HG03558 (cell line): ENCODE measurements at regions not wholly inside any gene's neighbourhood (a gene's known extent, or its start where the extent isn't known, plus 50 kb on each side); places are given as distances from the start of the nearest gene placed in this dataset.
"Not testable (repeated sequence)": the region's sequence is repeated elsewhere in the genome, so short reads cannot be mapped to it uniquely, and the experiment has no call there.

Source experiments
- ATAC-seq: cut with Tn5 transposase; IDR thresholded peaks from one replicate; pipeline ENCODE4 v1.9.1; 2021; ENCODE audit warnings: moderate number of reproducible peaks; ENCODE audit not compliant: unreplicated experiment; ENCODE audit errors: extremely low read depth

DNA sequence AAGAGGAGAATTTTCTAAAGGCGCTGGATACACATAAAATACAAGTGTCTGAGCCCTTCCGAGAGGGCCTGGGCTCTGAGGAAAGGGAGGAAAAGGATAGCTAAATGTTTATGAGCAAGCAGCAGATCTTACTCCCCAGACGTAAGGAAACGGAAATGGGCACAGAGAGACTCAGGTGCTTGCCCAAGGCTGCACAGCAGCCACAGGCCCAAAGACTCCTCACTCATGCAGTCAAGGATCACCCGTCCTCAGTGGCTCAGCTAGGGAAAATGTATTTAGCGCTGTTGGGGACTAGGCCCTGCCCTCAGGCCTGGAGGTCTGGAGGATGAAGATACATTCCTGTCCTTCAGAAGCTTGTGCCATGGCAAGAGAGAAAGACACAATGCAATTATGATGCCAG lies 107.2 kb upstream of the SYT13 start:
- no peak for ATAC-seq

DNA sequence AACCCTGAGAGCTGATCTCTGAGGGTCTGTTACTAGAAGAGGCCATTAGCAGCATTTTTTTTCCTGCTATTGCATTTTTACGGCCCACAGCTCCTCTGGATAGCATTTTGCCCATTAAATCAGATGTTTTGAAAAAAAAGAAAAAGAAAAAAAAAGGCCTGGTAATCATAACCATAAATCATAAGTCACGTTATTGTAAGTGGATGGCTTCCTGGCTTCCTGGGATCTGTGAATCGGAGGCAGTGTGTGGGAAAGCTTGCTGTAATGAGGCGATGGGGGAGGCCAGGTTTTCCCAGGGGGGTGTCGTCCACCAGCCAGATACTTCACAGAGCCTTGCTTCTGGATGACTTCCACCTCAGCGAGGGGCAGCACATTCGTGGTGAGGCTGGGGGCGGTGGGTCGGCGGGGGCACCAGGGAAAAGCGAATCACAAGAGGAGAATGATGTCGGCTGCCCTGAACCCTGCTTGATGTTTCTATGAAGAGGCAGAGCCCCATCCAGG lies 106.5 kb upstream of the SYT13 start:
- no peak for ATAC-seq

DNA sequence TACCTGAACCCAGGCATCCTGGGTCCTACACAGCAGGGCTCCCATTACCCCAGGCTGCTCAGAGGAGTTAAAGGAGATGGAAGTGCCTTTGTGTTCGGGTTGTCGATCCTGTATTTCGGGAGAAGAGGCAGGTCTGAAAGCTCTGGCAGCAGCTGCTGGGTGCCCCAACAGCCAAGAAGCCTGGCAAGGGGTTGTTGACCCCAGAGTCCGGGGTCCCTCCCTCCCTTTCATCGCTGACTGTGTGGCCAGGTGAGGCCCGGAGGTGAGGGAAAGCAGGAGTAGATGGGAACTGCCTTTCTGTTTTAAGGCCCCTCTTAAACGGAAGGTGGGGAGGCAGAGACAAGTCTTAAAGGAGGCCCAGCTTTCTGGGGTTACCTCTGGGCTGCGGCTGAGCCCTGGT lies 106.0 kb upstream of the SYT13 start:
- no peak for ATAC-seq

DNA sequence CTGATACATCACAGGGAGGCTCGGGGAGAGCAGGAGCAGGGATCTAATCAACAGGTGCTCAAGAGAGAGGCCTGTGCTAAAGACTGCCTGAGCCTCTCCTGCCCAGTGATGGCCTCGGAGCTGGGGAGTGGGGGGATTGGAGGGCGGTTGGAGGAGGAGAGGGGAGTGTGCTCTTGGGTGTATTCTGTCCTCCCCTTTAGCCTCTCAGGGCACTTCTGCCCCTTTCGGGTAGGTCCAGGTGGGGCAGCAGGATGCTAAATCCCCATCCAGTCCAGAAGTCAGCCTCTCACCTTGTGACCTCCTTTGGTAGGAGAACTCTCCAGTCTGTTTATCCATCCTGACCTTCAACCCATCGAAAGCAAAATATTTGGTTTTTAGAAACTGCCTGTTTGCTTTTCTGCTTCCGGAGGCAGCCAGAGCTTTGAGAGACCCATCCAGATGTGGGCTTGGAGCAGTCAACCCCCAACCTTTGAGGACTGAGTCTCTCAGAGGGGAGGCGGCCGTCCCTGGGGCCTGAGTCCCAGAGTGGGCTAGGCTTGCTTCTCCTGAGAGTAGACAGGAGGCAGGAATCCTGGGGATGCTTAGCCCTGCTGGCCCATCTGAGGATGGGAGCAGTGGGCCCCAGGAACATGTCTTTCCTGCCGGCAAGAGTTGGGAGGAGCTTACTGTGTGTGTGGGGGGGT lies 105.2 kb upstream of the SYT13 start:
- no peak for ATAC-seq

DNA sequence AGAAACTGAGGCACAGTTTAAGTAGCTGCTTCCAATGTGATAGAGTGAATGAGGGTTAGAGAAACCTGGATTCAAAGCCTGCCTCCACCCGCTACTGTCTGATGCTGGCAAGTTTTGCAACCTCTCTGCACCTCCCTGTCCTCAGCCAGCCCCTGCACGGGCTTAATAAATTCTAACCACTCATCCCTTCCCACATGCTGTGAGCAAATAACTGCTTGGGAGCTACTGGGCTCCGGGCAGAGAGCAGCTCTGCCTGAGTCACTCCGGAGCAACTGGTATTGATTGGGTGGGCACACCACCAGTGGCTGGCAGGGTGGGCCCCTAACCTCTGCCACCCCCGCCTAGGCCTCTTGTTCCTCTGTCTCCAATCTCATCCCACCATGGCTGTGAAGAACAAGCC lies 104.3 kb upstream of the SYT13 start:
- ATAC-seq = no peak

DNA sequence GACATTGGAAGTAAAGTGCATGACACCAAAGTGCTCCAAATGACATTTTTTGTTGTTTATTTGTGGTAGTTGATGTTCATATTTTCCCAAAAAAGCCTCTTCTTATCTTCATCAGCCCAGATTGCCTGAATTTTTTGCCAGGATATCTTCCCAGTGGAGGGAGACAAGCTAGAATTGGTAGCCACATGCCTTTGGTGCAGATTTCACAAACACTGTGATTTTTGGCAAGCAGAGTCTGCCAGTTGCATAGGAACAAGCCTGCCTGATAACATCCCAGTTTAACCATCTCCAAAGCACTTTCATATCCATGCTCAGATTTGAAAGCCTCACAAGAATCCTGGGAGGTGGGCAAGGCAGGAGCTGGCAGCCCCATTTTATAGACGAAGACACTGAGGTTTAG lies 102.3 kb upstream of the SYT13 start:
- no peak for ATAC-seq

DNA sequence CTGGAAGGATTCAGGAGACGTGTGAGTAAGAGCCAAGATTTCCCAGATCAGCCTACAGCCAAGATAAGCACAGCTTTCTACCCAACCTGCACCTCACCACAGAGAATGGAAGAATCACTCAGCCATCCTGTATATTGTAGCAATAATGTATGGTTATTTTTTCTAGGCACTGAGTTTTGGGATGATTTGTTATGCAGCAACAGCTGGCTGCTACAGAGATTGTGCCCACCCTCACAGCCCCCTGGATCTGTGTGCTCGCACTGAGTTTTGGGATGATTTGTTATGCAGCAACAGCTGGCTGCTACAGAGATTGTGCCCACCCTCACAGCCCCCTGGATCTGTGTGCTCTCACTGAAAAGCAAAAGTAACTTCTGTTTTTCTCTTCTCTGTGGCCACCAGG lies 101.7 kb upstream of the SYT13 start:
- not testable (repeated sequence) for ATAC-seq

DNA sequence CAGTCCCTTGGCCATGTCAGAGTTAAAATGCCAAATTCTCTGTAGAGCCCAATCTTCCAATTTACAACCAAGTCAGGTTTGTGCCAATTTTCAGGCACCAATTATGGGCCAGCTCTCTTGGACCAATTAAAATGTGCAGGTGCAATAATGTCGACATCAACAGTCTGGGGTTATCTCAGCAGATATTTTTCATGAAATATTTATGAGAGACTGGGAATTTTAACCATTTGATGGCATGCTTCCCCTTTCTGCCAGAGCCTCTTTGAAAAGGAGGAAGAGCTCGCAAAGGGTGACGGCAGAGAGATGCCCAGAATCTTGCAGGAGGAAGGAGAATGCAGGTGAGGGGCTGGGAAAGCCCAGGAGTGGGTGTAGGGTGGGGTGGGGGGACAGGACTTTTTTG lies 100.8 kb upstream of the SYT13 start:
- ATAC-seq = no peak

DNA sequence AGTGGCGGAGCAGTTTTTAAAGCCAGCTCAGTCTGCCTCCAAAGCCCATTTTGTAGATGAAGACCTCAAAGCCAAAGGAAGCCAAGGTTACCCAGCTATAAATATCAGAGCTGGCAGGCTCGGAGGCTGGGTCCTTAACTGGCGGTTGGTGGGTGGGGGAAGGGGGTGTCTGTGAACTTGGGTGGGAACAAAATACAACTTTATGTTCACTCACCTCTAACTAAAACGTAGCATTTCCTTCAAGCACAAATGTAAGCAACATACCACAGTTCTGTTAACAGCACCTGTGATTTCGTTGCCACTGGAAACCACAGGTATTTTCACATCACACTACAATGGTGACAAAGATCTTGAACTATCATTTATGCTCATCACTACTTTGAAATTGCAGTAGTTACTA lies 99.7 kb upstream of the SYT13 start:
- no peak for ATAC-seq

DNA sequence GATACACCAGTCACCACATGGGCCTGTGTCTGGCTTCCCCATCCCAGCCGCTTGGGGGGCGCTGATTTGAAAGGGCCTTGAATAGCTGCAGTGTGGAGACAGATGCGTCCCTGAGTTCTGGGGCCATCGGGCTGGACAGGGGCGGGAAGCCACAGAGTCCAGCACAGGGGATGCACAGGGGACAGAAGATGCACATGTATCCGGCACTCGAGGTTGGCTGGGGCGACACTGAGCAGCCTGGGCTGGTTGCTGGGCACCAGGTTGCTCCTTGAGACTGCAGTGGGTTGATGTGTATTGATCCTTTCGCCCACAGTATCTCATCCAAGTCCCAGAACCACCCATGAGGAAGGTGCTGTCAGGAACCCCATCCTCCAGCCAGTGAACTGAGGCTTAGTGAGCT lies 99.3 kb upstream of the SYT13 start:
- no peak for ATAC-seq

DNA sequence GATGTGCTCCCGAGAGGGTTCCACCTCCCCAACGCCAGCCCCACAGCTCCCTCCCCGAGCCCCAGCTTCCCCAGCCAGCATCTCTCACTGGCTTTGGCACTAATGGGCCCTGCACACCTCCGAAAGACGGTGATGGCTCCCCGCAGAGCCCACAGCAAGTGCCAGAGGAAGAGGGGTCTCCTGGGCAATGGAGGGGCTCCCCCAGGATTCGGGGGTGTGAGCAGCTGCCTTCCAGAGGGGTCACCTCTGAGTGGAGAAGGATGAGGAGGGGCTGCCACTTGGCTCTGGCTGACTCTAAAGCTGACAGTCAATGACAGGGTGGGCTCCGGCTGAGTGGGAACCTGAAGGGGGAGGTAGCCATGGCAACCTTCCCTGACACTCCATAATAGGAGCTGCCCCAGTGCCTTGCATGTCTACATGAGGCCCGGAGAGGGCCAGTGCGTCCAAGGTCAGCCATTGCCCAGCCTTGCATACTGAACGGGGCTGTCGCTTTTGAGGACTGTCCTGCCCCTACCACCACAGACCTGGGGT lies 98.6 kb upstream of the SYT13 start:
- ATAC-seq = no peak

DNA sequence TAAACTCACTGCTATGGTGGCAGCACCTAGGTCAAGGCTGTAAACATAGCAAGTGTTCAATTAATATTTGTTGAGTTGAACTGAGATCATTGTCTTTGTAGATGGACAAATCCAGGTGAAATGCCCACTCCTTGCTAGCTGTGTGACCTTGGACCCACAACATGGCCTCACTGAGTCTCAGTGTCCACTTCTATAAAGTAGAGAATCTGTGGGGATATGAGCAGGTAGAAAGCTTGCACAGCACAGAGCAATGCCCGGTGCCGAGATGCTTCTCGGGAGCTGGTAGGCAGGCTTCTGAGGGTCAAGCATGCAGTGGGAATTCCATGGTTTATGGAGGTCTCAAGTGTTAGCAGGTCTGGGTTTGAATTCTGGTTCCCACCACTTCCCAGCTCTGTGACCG lies 97.9 kb upstream of the SYT13 start:
- no peak for ATAC-seq

DNA sequence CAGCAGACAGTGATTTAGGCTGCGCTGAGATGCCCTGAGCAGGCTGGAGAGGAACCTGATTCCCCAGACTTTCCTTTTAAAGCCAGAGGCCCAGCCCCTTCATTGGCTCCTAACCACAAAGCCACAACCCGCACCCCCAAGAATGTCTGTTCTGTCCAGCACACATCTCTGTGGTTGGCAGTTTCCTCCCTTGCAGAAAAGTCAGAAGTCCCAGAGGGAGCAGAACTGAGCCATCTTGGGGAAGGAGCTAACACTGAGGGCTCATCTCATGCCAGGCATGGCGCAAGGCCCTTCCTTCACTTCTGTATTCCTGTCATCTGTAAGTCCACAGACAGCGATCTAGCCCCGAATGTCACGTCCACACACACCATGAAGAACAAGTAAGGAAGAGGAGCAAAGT lies 97.1 kb upstream of the SYT13 start:
- ATAC-seq = no peak

DNA sequence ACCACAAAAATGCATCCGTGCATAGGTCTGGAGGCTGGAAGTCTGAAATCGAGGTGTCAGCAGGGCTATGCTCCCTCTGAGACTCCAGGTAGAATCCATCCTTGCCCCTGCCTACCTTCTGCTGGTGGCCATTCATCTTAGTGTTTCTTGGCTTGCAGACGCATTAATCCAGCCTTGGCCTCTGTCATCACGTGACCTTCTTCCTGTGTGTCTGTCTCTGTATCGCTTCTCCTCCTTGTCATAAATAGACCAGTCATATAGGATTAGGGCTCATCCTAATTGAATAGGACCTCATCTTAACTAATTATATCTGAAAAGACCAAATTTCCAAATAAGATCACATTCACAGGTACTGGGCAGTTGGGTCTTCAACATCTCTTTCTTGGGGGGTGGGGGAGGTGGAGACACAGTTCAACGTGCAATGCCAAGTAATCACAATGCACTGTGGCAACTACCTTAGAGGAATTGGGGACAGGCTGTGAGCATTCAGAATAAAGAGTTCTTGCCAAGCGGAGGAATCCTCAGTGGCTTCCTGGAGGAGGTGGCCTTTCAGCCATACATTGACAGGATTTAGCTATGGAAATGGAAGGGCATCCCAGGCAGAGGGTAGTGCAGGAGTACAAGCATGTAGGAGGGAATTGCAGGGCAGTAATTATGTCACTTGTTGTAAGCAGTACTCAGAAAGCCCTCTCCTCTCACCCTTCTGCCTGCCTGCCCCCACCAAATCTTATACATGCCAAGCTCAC lies 96.2 kb upstream of the SYT13 start:
- ATAC-seq = no peak

DNA sequence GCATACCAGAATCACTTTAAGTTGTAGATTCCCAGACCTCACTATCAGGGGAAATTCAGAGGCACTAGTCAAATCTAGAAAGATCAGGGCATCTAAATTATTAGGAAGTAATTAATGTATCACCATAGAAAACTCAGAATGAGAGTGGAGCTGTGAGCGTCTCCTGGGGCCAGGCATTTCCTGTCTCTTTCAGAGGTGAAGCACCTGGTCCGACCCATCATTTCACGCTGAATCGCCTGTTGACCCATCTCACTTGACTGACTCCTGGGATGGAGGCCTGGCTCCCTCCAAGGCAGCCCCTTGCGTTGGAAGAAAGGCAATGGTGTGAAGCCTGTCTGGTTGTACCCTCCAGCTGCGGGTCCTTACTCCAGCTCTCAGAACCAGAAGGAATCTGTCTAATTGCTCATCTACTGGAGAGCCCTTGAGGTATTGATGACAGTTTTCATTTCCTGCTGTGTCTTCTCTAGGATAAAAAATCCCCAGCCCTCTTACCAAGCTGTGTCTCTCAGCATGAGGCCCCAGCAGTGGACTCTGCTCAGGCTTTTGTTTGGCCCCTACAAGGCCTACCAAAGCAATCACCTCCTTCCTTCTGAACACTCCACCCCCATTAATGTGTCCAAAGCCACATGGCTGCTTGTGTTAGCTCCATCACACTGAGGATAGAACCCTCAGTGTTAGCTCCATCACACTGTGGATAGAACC lies 93.2 kb upstream of the SYT13 start:
- ATAC-seq = no peak

DNA sequence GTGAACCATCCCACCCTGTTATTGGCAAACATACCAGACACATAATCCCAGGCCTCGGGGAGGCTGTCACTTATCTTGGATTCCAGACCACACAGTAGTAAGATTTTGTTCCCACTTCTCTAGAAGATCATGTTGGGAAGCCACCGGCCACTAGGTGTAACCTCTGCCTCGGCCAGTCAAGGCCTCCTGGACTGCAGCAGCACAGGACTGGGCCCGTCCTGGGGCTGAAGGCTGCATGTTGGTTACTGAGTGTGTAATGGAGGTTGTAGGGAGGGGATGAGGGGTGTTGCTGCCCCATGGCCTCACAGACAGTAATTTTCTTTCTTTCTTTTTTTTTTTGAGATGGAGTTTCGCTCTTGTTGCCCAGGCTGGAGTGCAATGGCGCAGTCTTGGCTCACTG lies 92.4 kb upstream of the SYT13 start:
- no peak for ATAC-seq

DNA sequence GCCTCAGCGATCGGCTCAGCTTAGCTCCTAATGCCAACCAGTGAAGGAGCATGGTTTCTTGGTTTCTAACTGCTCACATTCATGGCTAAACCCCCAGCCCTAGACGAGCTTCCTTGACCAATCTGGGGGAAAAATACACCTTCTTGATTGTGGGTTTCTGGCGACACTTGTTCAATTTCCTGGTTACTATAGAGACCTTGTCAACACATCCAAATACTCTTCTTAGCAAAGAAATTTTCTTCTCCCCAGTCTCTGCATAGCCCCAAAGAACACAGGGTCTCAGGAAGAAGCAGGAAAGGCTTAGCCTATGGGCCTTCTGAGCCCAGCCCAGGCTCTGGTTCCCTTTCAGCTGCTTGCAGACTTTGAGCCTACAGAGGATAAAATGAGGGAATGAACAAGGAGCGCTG lies 88.5 kb upstream of the SYT13 start:
- ATAC-seq = no peak

DNA sequence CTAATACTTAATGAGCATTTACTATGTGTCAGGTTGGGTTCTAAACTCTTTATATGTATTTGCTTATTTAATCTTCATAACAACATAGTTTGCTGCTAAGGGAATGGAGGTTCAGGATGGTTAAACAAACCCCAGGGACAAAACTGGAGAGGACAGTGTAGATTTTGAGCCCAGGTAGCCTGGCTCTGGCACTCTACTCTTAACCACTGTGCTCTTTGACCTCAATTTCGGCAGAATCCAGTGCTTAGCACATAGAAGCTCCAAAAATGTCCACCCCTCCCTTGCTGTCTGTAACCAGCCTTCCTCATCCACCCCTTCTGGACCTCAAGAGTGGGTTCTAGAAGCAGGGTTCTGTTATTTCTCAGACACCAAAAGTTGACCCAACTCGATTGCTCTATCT lies 88.0 kb upstream of the SYT13 start:
- no peak for ATAC-seq

DNA sequence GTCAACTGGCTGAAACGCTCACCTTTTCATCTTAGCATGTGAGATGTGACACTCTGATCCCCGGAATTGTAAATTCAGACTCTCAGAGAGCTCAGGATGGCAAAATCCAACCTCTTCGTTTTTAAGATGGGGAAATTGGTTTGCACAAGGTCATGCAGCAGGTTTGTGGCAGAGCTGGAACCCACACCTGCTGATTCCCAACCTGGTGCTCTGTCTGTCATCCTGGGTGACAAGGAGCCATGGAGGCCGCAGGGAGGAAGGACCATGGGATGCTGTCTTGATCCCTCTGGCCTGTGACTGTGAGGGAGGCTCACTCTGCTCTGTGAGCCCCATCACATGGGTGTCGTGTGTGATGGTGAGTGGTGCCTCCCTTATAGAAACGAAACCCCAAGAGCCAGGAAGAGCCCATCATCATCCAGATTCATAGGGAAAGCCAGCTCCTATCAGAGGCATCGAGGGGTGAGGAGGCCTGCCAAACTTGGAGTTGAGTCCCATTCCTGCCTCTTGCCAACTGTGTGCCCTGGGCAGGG lies 87.4 kb upstream of the SYT13 start:
- ATAC-seq = no peak

DNA sequence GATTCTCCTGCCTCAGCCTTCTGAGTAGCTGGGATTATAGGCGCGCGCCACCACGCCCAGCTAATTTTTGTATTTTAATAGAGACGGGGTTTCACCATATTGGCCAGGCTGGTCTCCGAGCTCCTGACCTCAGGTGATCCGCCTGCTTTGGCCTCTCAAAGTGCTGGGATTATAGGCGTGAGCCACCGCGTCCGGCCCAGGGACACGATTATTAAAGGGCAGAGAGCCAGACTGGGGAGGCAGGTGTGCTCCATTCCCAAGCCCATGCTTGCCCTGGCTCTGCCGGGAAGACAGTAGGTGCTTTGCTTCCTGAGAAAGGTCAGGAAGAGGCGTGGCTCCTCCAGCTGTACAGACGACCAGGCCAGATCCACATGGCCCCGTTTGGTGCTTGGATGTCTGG lies 86.3 kb upstream of the SYT13 start:
- ATAC-seq = not testable (repeated sequence)
